CD4-positive, alpha-beta memory T cell (primary cell): ENCODE measurements at regions not wholly inside any gene's neighbourhood (a gene's known extent, or its start where the extent isn't known, plus 50 kb on each side); places are given as distances from the start of the nearest gene placed in this dataset.
"Not testable (repeated sequence)": the region's sequence is repeated elsewhere in the genome, so short reads cannot be mapped to it uniquely, and the experiment has no call there.

Experiments
- CTCF ChIA-PET: fragments of 350-600 bp; sonication (Branson Sonifier 250); formaldehyde crosslinking; loops from one replicate; lab custom pipeline; 2021; ENCODE audit warnings: inconsistent platforms; ENCODE audit not compliant: partially characterized antibody; lab: Charles Lee
- POLR2A ChIA-PET: fragments of 350-600 bp; sonication (Branson Sonifier 250); formaldehyde crosslinking; loops from one replicate; lab custom pipeline; 2021; ENCODE audit not compliant: partially characterized antibody; lab: Charles Lee
- DNase-seq, 5 donors: peaks; one replicate each; pipeline versions ENCODE4 v3.0.0 to v3.0.0-alpha.2; 2020 to 2022; ENCODE audit warnings: mixed read lengths in 1 of 5
- H3K27ac ChIP-seq: one replicate; pipeline ENCODE4 v1.7.0; 2013; ENCODE audit warnings: low read depth, low read length
- H3K27me3 ChIP-seq: 2 replicates; pipeline ENCODE4 v1.7.0; 2013; ENCODE audit warnings: mild to moderate bottlenecking, low read length, moderate library complexity; ENCODE audit not compliant: insufficient read depth
- H3K36me3 ChIP-seq: 2 replicates; pipeline ENCODE4 v1.7.0; 2013; ENCODE audit warnings: mild to moderate bottlenecking, low read length, moderate library complexity; ENCODE audit not compliant: insufficient read depth
- H3K4me1 ChIP-seq: 2 replicates; pipeline ENCODE4 v1.7.0; 2013; ENCODE audit warnings: mild to moderate bottlenecking, low read length, moderate library complexity; ENCODE audit not compliant: insufficient read depth
- H3K4me3 ChIP-seq, 2 donors: one replicate each; pipeline ENCODE4 v1.7.0; 2013; ENCODE audit warnings: low read length in 2 of 2, mild to moderate bottlenecking in 1 of 2
- H3K9me3 ChIP-seq, 2 donors: one replicate each; pipeline ENCODE4 v1.7.0; 2013; ENCODE audit warnings: low read length in 2 of 2, control low read depth in 1 of 2; ENCODE audit not compliant: control insufficient read depth in 1 of 2
- H3K27ac Mint-ChIP-seq, 7 donors: one replicate each; pipeline ENCODE4 v1.8.0; 2020 to 2021; ENCODE audit warnings: mixed read lengths in 7 of 7, mild to moderate bottlenecking in 6 of 7, inconsistent platforms in 3 of 7, moderate library complexity in 3 of 7
- H3K27me3 Mint-ChIP-seq, 2 donors: one replicate each; pipeline ENCODE4 v1.8.0; 2020 to 2021; ENCODE audit warnings: mixed read lengths in 2 of 2
- H3K36me3 Mint-ChIP-seq, 2 donors: one replicate each; pipeline ENCODE4 v1.8.0; 2020 to 2021; ENCODE audit warnings: mixed read lengths in 2 of 2, inconsistent platforms in 1 of 2, mild to moderate bottlenecking in 1 of 2
- H3K4me1 Mint-ChIP-seq, 4 donors: one replicate each; pipeline ENCODE4 v1.8.0; 2020 to 2021; ENCODE audit warnings: mixed read lengths in 4 of 4, mild to moderate bottlenecking in 1 of 4
- H3K4me3 Mint-ChIP-seq, 8 donors: one replicate each; pipeline ENCODE4 v1.8.0; 2020 to 2021; ENCODE audit warnings: mixed read lengths in 8 of 8, mild to moderate bottlenecking in 7 of 8, moderate library complexity in 6 of 8, inconsistent platforms in 3 of 8
- H3K9me3 Mint-ChIP-seq, 8 donors: one replicate each; pipeline ENCODE4 v1.8.0; 2020 to 2021; ENCODE audit warnings: mixed read lengths in 8 of 8, mild to moderate bottlenecking in 5 of 8, inconsistent platforms in 3 of 8, moderate library complexity in 1 of 8
- intact Hi-C: fragments of 100-400 bp; cut with micrococcal nuclease; formaldehyde crosslinking; loops from one replicate; pipeline ENCODE4 v1.15.1; 2023

DNA sequence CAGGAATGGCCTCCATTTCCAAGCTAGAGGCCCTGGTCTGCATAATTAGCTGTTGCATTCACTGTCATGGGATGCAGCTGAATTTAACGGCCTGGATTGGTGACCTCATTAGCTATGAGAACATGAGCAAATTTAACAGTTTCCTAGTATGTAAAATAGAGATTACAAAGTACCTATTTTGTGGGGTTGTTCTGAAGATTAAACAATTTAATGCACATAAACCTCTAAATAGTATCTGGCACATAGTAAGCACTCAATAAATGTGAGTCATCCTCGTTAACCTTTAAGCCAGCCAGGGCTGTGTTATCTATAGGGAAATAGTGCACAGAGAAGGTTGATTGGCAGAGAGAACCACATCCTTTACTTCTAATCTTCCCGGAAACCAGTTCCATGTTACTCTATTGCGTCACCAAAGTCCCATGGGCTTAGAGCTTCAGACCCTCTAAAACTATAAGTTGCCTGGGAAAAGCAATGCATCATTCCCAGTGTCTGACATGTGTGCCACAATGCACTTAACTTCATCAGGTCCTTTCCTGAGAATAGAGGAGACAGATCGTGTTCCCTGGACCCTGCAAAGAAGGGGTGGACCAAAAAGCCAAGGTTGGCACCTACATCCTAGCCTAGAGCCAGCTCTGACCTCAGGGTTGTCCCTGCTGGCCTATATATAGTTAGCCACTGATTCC, 196.5 kb downstream of the LNPK start:
- Mint-ChIP-seq H3K36me3 (no peaks in the 10 kb centered on the region), H3K4me3 (no peak overlapping the region), H3K9me3 (peaks cover 0 to 4% (median 0%) of the 10 kb centered on the region in 8 donors), H3K4me1 (no peaks in the 10 kb centered on the region), H3K27me3 (peaks cover 2 to 6% of the 10 kb centered on the region in 2 donors), H3K27ac (no peak overlapping the region)
- H3K27me3 ChIP-seq: no peaks in the 10 kb centered on the region
- no peak for DNase-seq
- no peaks in the 10 kb centered on the region for H3K9me3 ChIP-seq
- POLR2A ChIA-PET: no interaction called here
- H3K4me3 ChIP-seq: no peak overlapping the region
- intact Hi-C loops: no loop called here
- CTCF ChIA-PET: no interaction called here
- H3K27ac ChIP-seq: no peak overlapping the region
- H3K36me3 ChIP-seq: no peaks in the 10 kb centered on the region
- no peaks in the 10 kb centered on the region for H3K4me1 ChIP-seq

- Histone ChIP-seq H3K27ac (no peak overlapping the region), H3K36me3 (no peaks in the 10 kb centered on the region), H3K4me1 (no peaks in the 10 kb centered on the region), H3K4me3 (no peak overlapping the region), H3K9me3 (no peaks in the 10 kb centered on the region), H3K27me3 (no peaks in the 10 kb centered on the region)
- intact Hi-C loops: no loop called here
- POLR2A ChIA-PET: no interaction called here
- Mint-ChIP-seq H3K27ac (no peak overlapping the region), H3K4me1 (no peaks in the 10 kb centered on the region), H3K36me3 (no peaks in the 10 kb centered on the region), H3K27me3 (peaks cover 2 to 4% of the 10 kb centered on the region in 2 donors), H3K9me3 (peaks cover 0 to 4% (median 0%) of the 10 kb centered on the region in 8 donors), H3K4me3 (no peak overlapping the region)
- no peak for DNase-seq
- CTCF ChIA-PET: no interaction called here
Observed at GRCh38 chr2:175804122-175804521, 197.9 kb downstream of the LNPK start.

DNA sequence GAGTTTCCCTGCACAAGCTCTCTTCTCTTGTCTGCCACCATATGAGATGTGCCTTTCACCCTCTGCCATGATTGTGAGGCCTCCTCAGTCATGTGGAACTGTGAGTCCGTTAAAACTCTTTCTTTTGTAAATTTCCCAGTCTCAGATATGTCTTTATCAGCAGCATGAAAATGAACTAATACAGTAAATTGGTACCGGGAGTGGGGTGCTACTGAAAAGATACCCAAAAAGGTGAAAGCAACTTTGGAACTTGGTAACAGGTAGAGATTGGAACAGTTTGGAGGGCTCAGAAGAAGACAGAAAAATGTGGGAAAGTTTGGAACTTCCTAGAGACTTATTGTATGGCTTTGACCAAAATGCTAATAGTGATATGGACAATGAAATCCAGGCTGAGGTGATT, 205.6 kb downstream of the LNPK start:
- H3K36me3 Mint-ChIP-seq, H3K4me1 Mint-ChIP-seq, H3K9me3 ChIP-seq, H3K27ac Mint-ChIP-seq, DNase-seq, H3K4me3 Mint-ChIP-seq, H3K27me3 Mint-ChIP-seq, POLR2A ChIA-PET, intact Hi-C loops, H3K27ac ChIP-seq, H3K36me3 ChIP-seq, H3K4me3 ChIP-seq, H3K4me1 ChIP-seq, CTCF ChIA-PET, H3K27me3 ChIP-seq: not testable (repeated sequence)
- peaks cover 2 to 37% (median 18%) of the 10 kb centered on the region in 8 donors for H3K9me3 Mint-ChIP-seq

- Mint-ChIP-seq H3K4me1 (no peaks in the 10 kb centered on the region), H3K4me3 (no peak overlapping the region), H3K36me3 (no peaks in the 10 kb centered on the region), H3K9me3 (peaks cover 2 to 34% (median 17%) of the 10 kb centered on the region in 8 donors), H3K27me3 (no peaks in the 10 kb centered on the region), H3K27ac (no peak overlapping the region)
- H3K9me3 ChIP-seq: no peaks in the 10 kb centered on the region
- H3K4me3 ChIP-seq: no peak overlapping the region
- DNase-seq: no peak
- H3K27me3 ChIP-seq: no peaks in the 10 kb centered on the region
- no peaks in the 10 kb centered on the region for H3K4me1 ChIP-seq
- H3K36me3 ChIP-seq: no peaks in the 10 kb centered on the region
- intact Hi-C loops: no loop called here
- POLR2A ChIA-PET: no interaction called here
- CTCF ChIA-PET: no interaction called here
- H3K27ac ChIP-seq: no peak overlapping the region
Observed at GRCh38 chr2:175793648-175794047, 208.4 kb downstream of the LNPK start.

DNA sequence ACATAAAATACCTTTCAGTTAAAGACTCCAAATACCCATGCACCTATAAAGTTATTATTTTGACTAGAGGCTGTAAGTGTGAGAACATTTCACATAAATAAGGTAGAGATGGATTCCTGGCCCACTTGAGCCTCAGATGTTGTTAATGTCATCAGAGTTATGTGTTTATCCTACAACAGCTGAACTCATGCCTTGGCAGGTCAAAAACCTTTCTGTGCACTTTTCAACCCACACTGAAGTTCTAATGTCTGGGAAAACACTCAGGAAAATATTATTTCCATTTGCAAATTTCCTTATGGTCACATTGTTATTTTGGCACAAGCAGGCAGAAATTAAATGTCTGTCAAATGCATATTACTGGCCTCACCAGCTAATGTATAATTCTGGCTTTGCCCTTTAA, 209.2 kb downstream of the LNPK start:
- Mint-ChIP-seq H3K4me3 (no peak overlapping the region), H3K36me3 (no peaks in the 10 kb centered on the region), H3K9me3 (peaks cover 0 to 26% (median 16%) of the 10 kb centered on the region in 8 donors), H3K27me3 (peaks cover 0 to 2% of the 10 kb centered on the region in 2 donors), H3K4me1 (no peaks in the 10 kb centered on the region), H3K27ac (no peak overlapping the region)
- H3K4me1 ChIP-seq: no peaks in the 10 kb centered on the region
- DNase-seq: no peak
- no peaks in the 10 kb centered on the region for H3K27me3 ChIP-seq
- intact Hi-C loops: no loop called here
- no peak overlapping the region for H3K27ac ChIP-seq
- H3K4me3 ChIP-seq: no peak overlapping the region
- CTCF ChIA-PET: no interaction called here
- no peaks in the 10 kb centered on the region for H3K36me3 ChIP-seq
- no peaks in the 10 kb centered on the region for H3K9me3 ChIP-seq
- POLR2A ChIA-PET: interaction anchor here (0.7 kb wide), 1 partner anchor 210 kb away, joined by 3 read pairs; no protein-coding TSS in a partner anchor

GRCh38 chr2:175792199-175792598, 209.9 kb downstream of the LNPK start:
- ChIA-PET POLR2A (no interaction called here), CTCF (no interaction called here)
- peaks cover 0 to 23% (median 13%) of the 10 kb centered on the region in 8 donors for H3K9me3 Mint-ChIP-seq
- Histone ChIP-seq H3K27ac (no peak overlapping the region), H3K9me3 (no peaks in the 10 kb centered on the region), H3K4me3 (no peak overlapping the region), H3K27me3 (no peaks in the 10 kb centered on the region), H3K4me1 (no peaks in the 10 kb centered on the region), H3K36me3 (no peaks in the 10 kb centered on the region)
- H3K4me1 Mint-ChIP-seq: no peaks in the 10 kb centered on the region
- intact Hi-C loops: no loop called here
- peaks cover 0 to 4% of the 10 kb centered on the region in 2 donors for H3K27me3 Mint-ChIP-seq
- no peak for DNase-seq
- no peak overlapping the region for H3K27ac Mint-ChIP-seq
- H3K4me3 Mint-ChIP-seq: no peak overlapping the region
- no peaks in the 10 kb centered on the region for H3K36me3 Mint-ChIP-seq

DNA sequence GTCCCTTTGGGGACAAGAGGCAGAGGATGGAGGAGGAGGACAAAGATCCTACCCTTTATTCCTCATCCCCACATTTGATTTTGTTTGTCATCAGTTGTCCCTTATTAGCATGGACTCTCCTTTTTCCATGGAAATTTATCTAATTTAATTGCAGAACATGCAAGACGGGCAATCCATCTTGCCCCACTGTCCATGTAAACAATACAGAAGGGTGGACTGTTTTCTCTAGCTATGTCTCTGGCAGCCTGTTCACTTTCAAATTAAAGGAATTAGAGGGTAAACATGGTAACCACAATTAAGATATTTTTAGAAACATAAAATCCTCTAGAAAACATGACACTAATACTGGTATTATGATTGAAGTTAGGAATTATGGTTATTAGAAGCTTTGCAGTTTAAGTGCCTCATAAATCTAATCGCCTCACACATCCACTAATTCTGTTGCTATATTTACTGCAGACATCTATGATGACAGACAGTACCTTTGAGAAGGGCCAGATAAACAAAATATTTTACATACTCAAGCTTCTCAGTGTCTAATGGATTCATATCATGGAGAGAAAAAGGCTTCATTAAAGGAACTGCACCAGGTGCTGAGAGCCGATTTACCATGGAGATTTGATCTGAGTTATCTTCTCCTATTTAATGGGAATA, 215.5 kb downstream of the LNPK start:
- Mint-ChIP-seq H3K4me3 (no peak overlapping the region), H3K4me1 (no peaks in the 10 kb centered on the region), H3K9me3 (peaks cover 0 to 2% (median 0%) of the 10 kb centered on the region in 8 donors), H3K36me3 (no peaks in the 10 kb centered on the region), H3K27ac (no peak overlapping the region), H3K27me3 (peaks cover 1 to 9% of the 10 kb centered on the region in 2 donors)
- ChIA-PET POLR2A (no interaction called here), CTCF (no interaction called here)
- no peaks in the 10 kb centered on the region for H3K36me3 ChIP-seq
- H3K4me3 ChIP-seq: no peak overlapping the region
- H3K4me1 ChIP-seq: no peaks in the 10 kb centered on the region
- no peaks in the 10 kb centered on the region for H3K27me3 ChIP-seq
- H3K9me3 ChIP-seq: no peaks in the 10 kb centered on the region
- intact Hi-C loops: no loop called here
- no peak overlapping the region for H3K27ac ChIP-seq
- DNase-seq: no peak
